ENCODE measurements at regions not wholly inside any gene's neighbourhood (a gene's known extent, or its start where the extent isn't known, plus 50 kb on each side); places are given as distances from the start of the nearest gene placed in this dataset.

- TF ChIP-seq POLR2A (IDR thresholded peaks at IDR 0.05) = no peak
- TF ChIP-seq, protein P1, sequence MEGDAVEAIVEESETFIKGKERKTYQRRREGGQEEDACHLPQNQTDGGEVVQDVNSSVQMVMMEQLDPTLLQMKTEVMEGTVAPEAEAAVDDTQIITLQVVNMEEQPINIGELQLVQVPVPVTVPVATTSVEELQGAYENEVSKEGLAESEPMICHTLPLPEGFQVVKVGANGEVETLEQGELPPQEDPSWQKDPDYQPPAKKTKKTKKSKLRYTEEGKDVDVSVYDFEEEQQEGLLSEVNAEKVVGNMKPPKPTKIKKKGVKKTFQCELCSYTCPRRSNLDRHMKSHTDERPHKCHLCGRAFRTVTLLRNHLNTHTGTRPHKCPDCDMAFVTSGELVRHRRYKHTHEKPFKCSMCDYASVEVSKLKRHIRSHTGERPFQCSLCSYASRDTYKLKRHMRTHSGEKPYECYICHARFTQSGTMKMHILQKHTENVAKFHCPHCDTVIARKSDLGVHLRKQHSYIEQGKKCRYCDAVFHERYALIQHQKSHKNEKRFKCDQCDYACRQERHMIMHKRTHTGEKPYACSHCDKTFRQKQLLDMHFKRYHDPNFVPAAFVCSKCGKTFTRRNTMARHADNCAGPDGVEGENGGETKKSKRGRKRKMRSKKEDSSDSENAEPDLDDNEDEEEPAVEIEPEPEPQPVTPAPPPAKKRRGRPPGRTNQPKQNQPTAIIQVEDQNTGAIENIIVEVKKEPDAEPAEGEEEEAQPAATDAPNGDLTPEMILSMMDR (IDR thresholded peaks at IDR 0.05) = no peak
These were observed 116.6 kb downstream of the IRF8 start for GRCh38 chr16:86015606-86016005.
